ENCODE measurements at regions not wholly inside any gene's neighbourhood (a gene's known extent, or its start where the extent isn't known, plus 50 kb on each side); places are given as distances from the start of the nearest gene placed in this dataset.

DNA sequence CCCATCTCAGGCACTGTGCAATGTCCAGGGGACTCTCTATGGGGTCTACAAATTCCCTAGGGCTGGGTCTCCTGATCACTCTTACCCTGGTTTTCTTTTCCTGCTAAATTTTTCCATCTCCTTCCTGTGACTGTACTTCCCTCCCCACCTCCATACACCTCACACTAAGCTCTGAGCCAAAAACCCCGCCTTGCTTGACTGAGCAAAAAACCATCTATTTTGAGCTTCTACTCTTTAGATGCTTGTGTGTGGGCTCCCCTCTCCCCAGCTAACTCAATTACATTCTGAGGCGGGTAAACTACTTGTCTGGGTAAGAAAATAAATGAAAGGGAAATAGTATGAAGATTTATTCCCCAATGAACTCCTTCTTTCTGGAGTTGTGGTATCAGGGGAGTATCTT, 187.9 kb downstream of the PTPRU start:
- Histone ChIP-seq H3K36me3 (ENCODE audit: insufficient read depth, low read length) (no peaks in the 10 kb centered on the region), H2AFZ (ENCODE audit: low read length, unreplicated experiment) (no peak overlapping the region), H3K27me3 (ENCODE audit: insufficient read depth, low read length) (peaks cover 12% of the 10 kb centered on the region; the same call in 1 of the 2 replicates), H3K79me2 (ENCODE audit: control insufficient read depth, insufficient read depth, low read length, unreplicated experiment) (no peaks in the 10 kb centered on the region), H3K4me1 (ENCODE audit: control insufficient read depth, insufficient read depth, low read length, unreplicated experiment) (no peaks in the 10 kb centered on the region), H3K4me3 (ENCODE audit: low read depth, low read length) (no peak overlapping the region), H3K27ac (ENCODE audit: low read depth, low read length) (no peak overlapping the region)

DNA sequence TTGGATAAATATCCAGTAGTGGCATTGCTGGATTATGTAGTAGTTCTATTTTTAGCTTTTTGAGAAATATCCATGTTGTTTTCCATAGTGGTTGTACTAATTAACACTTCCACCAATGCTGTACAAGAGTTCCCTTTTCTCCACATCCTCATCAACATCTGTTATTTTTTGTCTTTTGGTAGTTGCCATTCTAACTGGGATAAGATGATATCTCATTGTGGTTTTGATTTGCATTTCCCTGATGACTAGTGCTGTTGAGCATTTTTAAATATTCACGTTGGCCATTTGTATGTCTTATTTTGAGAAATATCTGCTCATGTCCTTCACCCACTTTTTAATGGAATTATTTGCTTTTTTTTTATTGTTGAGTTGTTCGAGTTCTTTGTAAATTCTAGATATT, 183.9 kb downstream of the PTPRU start:
- no peaks in the 10 kb centered on the region for H3K36me3 ChIP-seq (ENCODE audit: insufficient read depth, low read length)
- no peak overlapping the region for H3K4me3 ChIP-seq (ENCODE audit: low read depth, low read length)
- peaks cover 10% of the 10 kb centered on the region; the same call in 1 of the 2 replicates for H3K27me3 ChIP-seq (ENCODE audit: insufficient read depth, low read length)
- no peaks in the 10 kb centered on the region for H3K79me2 ChIP-seq (ENCODE audit: control insufficient read depth, insufficient read depth, low read length, unreplicated experiment)
- no peak overlapping the region for H3K27ac ChIP-seq (ENCODE audit: low read depth, low read length)
- peaks cover 12% of the 10 kb centered on the region for H3K4me1 ChIP-seq (ENCODE audit: control insufficient read depth, insufficient read depth, low read length, unreplicated experiment)
- no peak overlapping the region for H2AFZ ChIP-seq (ENCODE audit: low read length, unreplicated experiment)

DNA sequence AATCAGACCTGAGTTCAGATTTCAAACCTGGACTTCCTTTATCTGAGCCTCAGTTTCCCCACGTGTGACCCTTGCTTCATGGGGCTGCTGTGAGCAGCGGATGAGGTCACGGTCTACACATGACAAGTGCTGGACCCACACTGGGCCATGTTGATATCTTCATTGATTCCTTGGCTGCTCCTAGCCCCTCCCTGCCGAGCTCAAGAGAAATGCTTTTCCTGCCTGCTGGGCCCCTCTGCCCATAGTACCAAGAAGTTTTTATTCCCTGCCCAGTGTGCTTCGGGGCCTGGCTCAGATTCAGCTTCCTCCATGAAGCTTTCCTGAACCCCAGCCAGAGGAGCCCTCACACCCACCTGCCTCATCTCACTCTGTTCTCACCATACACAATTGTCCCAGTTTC, 181.6 kb downstream of the PTPRU start:
- H3K4me1 ChIP-seq (ENCODE audit: control insufficient read depth, insufficient read depth, low read length, unreplicated experiment): peaks cover 12% of the 10 kb centered on the region
- H3K4me3 ChIP-seq (ENCODE audit: low read depth, low read length): no peak overlapping the region
- H2AFZ ChIP-seq (ENCODE audit: low read length, unreplicated experiment): no peak overlapping the region
- no peak overlapping the region for H3K27ac ChIP-seq (ENCODE audit: low read depth, low read length)
- H3K36me3 ChIP-seq (ENCODE audit: insufficient read depth, low read length): no peaks in the 10 kb centered on the region
- peaks cover 5% of the 10 kb centered on the region; the same call in 1 of the 2 replicates for H3K27me3 ChIP-seq (ENCODE audit: insufficient read depth, low read length)
- no peaks in the 10 kb centered on the region for H3K79me2 ChIP-seq (ENCODE audit: control insufficient read depth, insufficient read depth, low read length, unreplicated experiment)

DNA sequence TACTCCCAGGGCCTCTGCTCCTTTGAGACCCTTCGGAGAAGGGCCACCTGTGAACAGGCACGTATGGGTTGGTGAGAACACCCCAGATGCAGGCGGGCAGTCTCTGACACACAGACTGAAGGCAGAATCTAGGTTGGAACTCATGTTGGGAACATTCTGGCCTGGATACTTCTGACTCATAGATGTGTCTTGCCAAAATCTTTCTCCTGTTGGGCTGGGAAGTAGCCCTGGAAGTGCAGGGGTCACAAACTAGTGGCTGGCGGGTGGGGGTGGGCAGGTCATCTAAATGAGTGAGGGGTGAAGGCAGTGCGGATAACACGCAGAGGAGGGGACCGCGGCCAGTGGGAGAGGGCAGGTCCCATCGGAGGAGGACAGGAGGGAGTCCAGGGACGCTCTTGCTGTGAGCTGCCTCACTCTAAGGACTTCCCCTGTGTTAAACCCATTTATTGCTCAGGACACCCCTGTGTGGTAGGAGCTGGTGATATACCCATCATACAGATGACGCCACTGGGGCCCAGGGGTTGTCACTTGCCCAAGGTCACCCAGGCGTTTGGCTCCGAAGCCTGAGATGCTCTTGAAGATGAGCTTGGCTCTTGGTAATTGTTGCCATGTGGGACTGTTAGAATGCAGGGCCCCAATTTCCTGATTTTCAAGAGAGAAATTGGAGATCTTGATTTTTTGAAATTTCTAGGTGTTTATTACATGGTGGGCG, 181.0 kb downstream of the PTPRU start:
- peaks cover 12% of the 10 kb centered on the region for H3K4me1 ChIP-seq (ENCODE audit: control insufficient read depth, insufficient read depth, low read length, unreplicated experiment)
- no peak overlapping the region for H2AFZ ChIP-seq (ENCODE audit: low read length, unreplicated experiment)
- no peak overlapping the region for H3K4me3 ChIP-seq (ENCODE audit: low read depth, low read length)
- peak overlapping the region; percentile 35; the same call in 1 of the 2 replicates for H3K27ac ChIP-seq (ENCODE audit: low read depth, low read length)
- no peaks in the 10 kb centered on the region for H3K27me3 ChIP-seq (ENCODE audit: insufficient read depth, low read length)
- no peaks in the 10 kb centered on the region for H3K79me2 ChIP-seq (ENCODE audit: control insufficient read depth, insufficient read depth, low read length, unreplicated experiment)
- H3K36me3 ChIP-seq (ENCODE audit: insufficient read depth, low read length): no peaks in the 10 kb centered on the region

DNA sequence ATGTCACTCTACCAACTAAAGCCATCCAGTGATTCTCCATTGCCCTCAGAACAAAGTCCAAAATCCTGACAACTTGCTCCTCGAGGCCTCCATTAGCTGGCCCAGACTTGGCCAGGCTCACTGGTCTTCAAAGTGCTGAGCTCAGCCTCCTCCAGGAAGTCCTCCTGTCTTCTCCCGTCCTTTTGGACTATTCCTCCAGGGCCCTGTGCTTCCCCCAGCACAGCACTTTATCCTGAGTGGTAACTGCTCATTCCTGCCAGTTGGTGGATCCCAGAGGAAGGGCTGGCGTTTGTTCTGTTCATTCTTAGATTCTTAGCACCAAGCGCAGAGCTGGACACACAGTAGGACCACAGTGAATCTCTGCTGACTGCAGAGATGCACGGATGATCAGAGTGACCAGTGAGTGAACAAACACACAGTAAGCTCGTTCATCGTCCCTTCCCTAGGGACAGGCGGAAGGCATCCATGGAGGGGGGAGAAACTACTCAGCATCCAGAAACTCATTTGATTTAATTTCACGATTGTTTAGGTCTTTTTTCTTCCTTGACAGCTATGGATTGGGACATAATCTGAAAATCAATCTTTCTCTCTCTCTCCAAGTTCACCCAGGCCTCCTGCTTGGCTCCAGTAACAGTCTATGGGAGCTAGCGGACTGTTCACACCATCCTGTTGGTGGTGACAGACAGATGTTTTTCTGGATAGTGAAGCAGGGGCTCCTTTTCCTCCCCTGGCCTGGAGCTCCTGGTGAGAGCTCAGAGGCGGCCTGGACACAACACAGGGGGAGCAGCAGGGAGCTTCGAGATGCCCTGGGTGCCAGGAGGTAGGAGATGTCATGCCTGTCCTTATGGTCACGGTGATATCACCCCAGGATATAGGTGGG, 180.2 kb downstream of the PTPRU start:
- Histone ChIP-seq H3K4me3 (ENCODE audit: low read depth, low read length) (no peak overlapping the region), H2AFZ (ENCODE audit: low read length, unreplicated experiment) (no peak overlapping the region), H3K79me2 (ENCODE audit: control insufficient read depth, insufficient read depth, low read length, unreplicated experiment) (no peaks in the 10 kb centered on the region), H3K4me1 (ENCODE audit: control insufficient read depth, insufficient read depth, low read length, unreplicated experiment) (peaks cover 12% of the 10 kb centered on the region), H3K27me3 (ENCODE audit: insufficient read depth, low read length) (no peaks in the 10 kb centered on the region), H3K27ac (ENCODE audit: low read depth, low read length) (peak overlapping the region; percentile 35; the same call in 1 of the 2 replicates), H3K36me3 (ENCODE audit: insufficient read depth, low read length) (no peaks in the 10 kb centered on the region)

DNA sequence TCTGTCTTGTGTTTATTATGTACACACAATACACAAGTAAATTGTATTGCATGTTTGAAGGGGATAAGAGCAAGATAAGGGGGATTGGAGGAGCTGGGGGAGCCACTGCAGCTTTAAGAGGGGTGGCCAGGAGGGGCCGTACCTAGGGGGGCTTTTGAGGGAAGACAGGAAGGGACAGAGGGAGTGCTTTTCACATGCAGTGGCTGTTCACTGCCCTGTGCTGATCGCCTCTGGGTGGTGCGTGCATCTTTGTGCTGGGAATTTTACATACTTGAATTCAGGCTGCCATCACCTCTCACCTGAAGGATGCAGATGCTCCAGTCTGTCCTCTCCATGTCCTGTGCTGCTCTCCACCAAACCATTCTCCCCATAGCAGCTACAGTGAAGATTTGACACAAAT, 179.5 kb downstream of the PTPRU start:
- Histone ChIP-seq H3K4me3 (ENCODE audit: low read depth, low read length) (no peak overlapping the region), H3K27me3 (ENCODE audit: insufficient read depth, low read length) (no peaks in the 10 kb centered on the region), H3K79me2 (ENCODE audit: control insufficient read depth, insufficient read depth, low read length, unreplicated experiment) (no peaks in the 10 kb centered on the region), H3K27ac (ENCODE audit: low read depth, low read length) (no peak overlapping the region), H3K4me1 (ENCODE audit: control insufficient read depth, insufficient read depth, low read length, unreplicated experiment) (peaks cover 12% of the 10 kb centered on the region), H3K36me3 (ENCODE audit: insufficient read depth, low read length) (no peaks in the 10 kb centered on the region), H2AFZ (ENCODE audit: low read length, unreplicated experiment) (no peak overlapping the region)

DNA sequence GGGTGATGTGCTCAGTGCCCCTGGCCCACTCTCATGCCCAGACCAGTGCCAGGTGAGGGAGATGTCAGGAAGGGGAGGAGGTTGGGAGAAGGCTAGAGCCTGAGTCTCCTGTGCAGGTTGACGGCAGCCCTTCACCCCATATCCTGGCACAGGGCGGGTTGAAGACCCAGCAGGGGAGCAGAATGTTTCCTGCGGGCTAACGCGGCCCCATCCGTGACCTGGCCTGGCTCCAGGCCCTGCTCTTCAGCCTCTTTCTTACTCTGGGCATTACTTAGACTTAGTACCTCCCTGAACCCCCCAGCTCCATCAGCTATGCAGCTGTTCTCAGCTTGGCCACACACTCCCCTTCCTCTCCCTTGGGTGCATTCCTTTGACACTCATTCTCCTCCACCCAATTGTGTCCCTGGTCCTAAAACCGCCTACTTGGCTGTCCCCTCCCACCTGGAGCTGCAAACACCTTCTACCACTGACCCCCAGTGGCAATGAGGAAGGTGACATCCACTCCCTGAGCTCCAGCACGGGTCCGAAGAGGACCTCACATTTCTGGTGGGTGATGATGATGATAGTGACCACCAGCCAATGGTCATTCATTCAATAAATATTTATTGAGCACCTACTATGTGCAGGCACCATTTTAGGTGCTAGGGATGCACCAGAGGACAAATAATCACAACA, 179.0 kb downstream of the PTPRU start:
- no peak overlapping the region for H2AFZ ChIP-seq (ENCODE audit: low read length, unreplicated experiment)
- no peaks in the 10 kb centered on the region for H3K36me3 ChIP-seq (ENCODE audit: insufficient read depth, low read length)
- peaks cover 12% of the 10 kb centered on the region for H3K4me1 ChIP-seq (ENCODE audit: control insufficient read depth, insufficient read depth, low read length, unreplicated experiment)
- no peaks in the 10 kb centered on the region for H3K79me2 ChIP-seq (ENCODE audit: control insufficient read depth, insufficient read depth, low read length, unreplicated experiment)
- no peak overlapping the region for H3K27ac ChIP-seq (ENCODE audit: low read depth, low read length)
- H3K4me3 ChIP-seq (ENCODE audit: low read depth, low read length): no peak overlapping the region
- no peaks in the 10 kb centered on the region for H3K27me3 ChIP-seq (ENCODE audit: insufficient read depth, low read length)

DNA sequence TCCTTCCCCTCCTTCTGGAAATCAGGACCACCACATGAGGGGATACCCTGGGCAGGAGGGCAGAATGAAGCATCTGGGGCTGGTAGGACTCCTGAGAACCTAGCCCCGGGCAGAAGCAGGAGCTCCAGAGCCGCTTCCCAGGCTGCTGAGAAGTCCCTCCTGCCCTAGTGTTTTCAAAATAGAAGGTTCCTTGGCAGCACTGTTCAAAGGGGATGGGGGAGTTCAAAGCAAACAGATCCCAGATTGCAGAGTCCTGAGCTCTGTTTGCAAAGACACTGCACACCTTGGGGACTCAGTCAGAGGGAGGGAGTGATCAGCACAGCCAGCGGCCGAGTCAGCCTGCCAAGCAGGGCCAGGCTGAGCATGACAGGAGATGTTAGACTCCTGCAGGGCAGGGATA, 177.8 kb downstream of the PTPRU start:
- Histone ChIP-seq H2AFZ (ENCODE audit: low read length, unreplicated experiment) (no peak overlapping the region), H3K27ac (ENCODE audit: low read depth, low read length) (no peak overlapping the region), H3K79me2 (ENCODE audit: control insufficient read depth, insufficient read depth, low read length, unreplicated experiment) (no peaks in the 10 kb centered on the region), H3K4me3 (ENCODE audit: low read depth, low read length) (no peak overlapping the region), H3K36me3 (ENCODE audit: insufficient read depth, low read length) (no peaks in the 10 kb centered on the region), H3K4me1 (ENCODE audit: control insufficient read depth, insufficient read depth, low read length, unreplicated experiment) (peaks cover 12% of the 10 kb centered on the region), H3K27me3 (ENCODE audit: insufficient read depth, low read length) (no peaks in the 10 kb centered on the region)

DNA sequence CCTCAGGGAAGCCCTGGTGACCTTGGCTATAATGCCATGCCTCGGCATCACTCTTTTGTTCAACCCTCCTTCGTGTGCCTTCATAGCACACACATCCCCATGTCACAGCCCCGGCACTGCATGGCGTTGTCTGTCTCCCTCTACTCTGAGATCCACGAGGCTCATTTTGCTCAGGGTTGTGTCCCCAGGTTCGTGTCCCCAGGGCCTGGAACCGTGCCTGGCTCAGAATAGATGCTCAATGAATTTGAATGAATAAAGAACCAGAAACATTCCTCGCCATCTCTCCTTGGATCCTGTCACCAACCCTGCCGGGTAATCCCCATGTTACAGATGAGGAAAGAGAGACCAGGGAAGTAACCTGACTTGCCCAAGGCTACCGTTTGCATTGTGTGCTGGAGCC, 177.3 kb downstream of the PTPRU start:
- Histone ChIP-seq H3K79me2 (ENCODE audit: control insufficient read depth, insufficient read depth, low read length, unreplicated experiment) (no peaks in the 10 kb centered on the region), H3K27ac (ENCODE audit: low read depth, low read length) (no peak overlapping the region), H3K4me1 (ENCODE audit: control insufficient read depth, insufficient read depth, low read length, unreplicated experiment) (peaks cover 12% of the 10 kb centered on the region)

DNA sequence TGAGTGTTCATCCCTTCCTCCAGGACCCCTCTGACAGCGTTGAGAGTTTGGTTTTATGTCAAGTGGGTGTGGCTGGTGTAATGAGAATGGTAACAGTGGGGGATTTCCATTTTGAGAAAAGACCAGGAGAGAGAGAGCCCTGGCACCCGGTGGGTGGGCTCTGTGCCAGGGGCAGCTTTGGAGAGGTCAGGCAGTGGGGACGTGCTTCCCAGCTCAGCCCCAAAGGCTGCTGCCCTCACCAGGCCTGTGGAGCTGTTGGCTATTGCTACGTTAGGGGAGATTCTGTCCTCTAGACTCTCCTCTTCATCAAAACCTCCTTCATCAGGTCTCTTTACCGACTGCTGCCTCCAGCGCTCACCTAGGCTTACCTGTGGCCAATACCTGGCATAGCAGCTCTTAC, 176.3 kb downstream of the PTPRU start:
- no peak overlapping the region for H2AFZ ChIP-seq (ENCODE audit: low read length, unreplicated experiment)
- peaks cover 12% of the 10 kb centered on the region for H3K4me1 ChIP-seq (ENCODE audit: control insufficient read depth, insufficient read depth, low read length, unreplicated experiment)
- no peaks in the 10 kb centered on the region for H3K27me3 ChIP-seq (ENCODE audit: insufficient read depth, low read length)
- H3K36me3 ChIP-seq (ENCODE audit: insufficient read depth, low read length): no peaks in the 10 kb centered on the region
- H3K27ac ChIP-seq (ENCODE audit: low read depth, low read length): no peak overlapping the region
- H3K79me2 ChIP-seq (ENCODE audit: control insufficient read depth, insufficient read depth, low read length, unreplicated experiment): no peaks in the 10 kb centered on the region
- no peak overlapping the region for H3K4me3 ChIP-seq (ENCODE audit: low read depth, low read length)

More for the DNA sequence above, 177.3 kb downstream of the PTPRU start:
- no peaks in the 10 kb centered on the region for H3K27me3 ChIP-seq (ENCODE audit: insufficient read depth, low read length)
- no peak overlapping the region for H3K4me3 ChIP-seq (ENCODE audit: low read depth, low read length)
- H2AFZ ChIP-seq (ENCODE audit: low read length, unreplicated experiment): no peak overlapping the region
- no peaks in the 10 kb centered on the region for H3K36me3 ChIP-seq (ENCODE audit: insufficient read depth, low read length)

Measured in ACC112 (cell line).